CMK (cell line): ENCODE measurements at regions not wholly inside any gene's neighbourhood (a gene's known extent, or its start where the extent isn't known, plus 50 kb on each side); places are given as distances from the start of the nearest gene placed in this dataset.
"Not testable (repeated sequence)": the region's sequence is repeated elsewhere in the genome, so short reads cannot be mapped to it uniquely, and the experiment has no call there.

Experiments
- DNase-seq: peaks from one replicate; pipeline ENCODE4 v3.0.0-alpha.2; 2010; ENCODE audit warnings: low read depth

DNA sequence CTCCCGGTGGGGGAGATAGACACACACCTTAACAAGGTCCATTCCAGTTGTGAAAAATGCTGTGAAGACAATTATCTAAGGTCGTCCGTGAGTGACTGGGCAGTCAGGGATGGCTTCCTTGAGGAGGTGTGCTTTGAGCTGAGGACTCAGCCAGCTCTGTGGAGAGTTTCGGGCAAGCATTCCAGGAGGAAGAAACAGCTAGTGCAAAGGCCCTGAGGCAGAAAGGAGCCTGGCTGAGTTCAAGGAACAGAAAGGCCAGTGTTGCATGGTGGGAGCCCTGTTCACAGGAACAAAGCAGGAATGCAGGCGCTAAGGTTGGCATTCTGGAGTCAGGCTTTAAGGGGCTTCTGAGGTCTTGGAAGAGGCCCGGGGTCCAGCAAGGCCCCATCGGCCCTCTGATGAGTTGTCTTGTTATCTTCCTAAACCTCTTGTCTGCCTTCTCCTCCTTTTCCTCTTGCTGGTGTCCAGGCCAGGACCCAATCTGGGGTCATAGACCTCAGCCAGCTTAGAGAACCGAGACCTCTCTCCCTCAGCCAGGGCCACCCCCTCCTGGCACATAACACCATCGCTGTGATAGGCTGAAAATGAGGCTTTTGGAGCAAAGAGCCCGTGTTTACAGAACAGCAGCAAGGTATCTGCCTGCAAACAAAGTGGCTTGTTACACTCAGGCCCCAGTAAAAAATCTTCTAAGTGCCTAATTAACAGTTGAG, 270.2 kb upstream of the MVB12B start:
- DNase-seq = no peak

- no peak for DNase-seq
These were observed 269.4 kb upstream of the MVB12B start for GRCh38 chr9:126057121-126057825.

- no peak for DNase-seq
These were observed 268.6 kb upstream of the MVB12B start for GRCh38 chr9:126058011-126058531.

- no peak for DNase-seq
These were observed 268.0 kb upstream of the MVB12B start for GRCh38 chr9:126058591-126058990.

GRCh38 chr9:126061575-126061974, 265.1 kb upstream of the MVB12B start:
- DNase-seq = no peak

DNA sequence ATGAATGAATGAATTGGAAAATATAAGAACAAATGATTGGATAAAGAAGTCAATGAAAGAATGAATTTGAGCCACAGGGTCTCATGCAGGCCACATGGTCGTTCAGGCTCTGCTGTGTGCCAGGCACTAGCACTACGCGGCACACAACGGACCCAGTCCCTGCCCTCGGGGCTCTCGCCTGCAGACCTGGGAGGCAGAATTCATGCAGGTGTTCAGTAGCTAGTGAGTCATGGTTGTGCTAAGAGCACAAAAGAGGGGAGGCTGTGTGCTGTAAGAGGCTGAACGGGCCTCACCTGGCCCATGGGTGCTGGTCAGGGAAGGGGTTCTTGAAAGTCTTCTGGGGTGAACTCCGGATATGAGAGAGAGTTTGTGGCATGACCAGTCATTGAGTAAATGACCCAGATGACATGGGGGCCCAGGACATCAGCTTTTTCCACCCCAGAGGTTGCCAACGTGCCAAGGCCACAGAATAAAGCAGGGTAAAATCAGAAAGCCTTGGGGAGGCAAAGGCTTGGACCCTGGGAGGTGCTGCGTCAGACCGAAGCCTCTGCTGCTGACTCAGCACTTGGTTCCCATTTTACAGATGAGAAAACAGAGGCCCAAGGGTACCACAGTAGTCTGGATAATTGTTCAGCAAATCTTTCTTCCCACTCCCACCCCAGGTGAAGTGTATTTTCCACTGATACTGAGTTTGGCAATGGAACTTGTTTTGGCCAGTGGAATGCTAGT, 264.3 kb upstream of the MVB12B start:
- DNase-seq = no peak

- DNase-seq = no peak
These were observed 263.3 kb upstream of the MVB12B start for GRCh38 chr9:126063326-126063725.

- no peak for DNase-seq
These were observed 260.5 kb upstream of the MVB12B start for GRCh38 chr9:126066131-126066530.

GRCh38 chr9:126067031-126067734, 259.4 kb upstream of the MVB12B start:
- DNase-seq = no peak

DNA sequence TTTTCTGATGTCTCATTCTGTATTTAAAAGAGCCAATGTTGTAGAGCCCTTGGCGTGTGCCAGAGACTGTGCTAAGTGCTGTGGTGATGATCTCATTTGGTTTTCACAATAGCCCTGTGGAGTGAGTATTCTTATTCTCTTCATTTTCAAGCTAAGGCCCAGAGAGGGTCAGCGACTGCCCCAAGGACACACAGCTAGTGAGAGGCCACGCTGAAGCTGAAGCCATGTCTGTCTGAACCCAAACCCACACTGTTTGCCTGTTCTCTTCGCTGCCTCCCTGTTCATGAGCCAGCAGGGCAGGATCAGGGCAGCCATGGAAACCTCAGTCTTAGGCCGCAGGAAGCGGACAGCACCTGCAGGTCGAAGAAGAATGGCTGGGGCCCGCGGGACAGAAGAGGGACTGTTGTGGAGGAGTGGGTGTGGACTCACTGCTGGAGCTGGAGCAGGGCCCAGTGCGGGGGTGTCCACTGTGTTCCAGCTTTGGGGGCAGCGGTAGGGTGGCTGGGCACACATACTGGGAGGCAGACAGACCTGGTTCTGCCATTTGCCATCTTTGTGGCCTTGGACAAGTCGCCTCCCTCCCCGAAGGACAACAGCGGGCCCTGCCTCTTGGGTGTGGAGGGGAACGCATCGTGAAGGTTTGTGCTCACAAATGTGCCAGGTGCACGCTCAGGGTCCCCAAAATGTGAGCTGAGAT, 257.9 kb upstream of the MVB12B start:
- DNase-seq = no peak

GRCh38 chr9:126069400-126069955, 257.2 kb upstream of the MVB12B start:
- DNase-seq = no peak

DNA sequence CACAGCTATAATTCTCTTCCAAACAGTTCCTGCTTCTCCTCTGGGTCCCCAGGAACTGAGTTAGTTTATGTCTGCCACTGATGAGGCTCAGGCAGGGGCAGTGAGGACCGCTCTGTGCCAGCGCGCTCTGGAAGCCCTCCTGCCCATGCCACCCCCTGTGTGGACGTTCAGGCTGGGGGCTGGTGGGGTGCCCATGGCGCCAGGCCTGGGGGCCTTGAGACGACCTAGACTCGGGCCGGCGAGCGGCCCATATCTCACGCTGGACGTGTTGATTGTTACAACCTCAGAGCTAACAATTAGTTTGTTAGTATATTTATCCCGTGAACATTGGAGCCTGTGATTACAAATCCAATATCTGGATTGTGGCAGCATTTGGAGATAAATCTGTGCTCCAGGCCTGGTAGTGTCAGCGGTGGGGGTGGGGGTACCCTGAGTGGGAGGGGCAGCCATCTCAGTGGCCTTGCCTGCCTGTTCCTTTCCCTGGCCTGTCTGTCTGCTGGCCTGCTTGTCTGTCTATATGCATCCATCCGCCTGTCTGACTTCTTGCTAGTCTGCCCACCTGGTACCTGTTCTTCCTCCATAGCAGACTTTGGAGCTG, 256.5 kb upstream of the MVB12B start:
- DNase-seq = no peak

DNA sequence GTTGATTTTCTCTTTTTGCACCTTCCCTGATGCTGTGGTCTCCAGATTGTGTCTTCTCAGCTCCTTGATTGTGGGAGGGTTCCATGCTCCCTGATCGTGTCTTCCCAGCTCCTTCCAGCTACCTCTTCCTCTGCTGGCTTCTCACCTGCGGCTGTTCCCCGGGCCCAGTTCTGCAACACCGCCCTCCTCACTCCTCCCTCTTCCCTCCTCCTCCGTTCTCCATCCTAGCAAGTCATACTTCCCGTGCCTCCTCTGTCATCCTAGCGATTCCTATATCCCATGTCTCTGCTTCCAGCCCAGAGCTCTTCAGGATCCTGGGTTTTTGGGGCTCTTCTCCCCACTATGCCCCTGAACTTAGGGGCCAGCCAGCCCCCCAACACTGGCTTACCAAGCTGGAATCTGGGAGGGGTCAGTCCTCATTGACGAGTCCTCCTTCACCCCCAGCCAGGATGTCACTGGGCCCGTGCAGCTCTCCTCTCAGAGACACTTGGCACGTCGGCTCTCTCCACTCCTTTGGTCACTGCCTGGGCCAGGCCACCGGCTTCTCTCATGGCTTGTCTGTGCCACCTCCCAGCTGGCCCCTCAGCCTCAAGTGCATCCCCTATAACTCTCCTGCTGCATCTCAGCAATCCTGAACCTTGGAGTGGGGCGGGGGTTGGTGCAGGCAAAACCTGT, 255.4 kb upstream of the MVB12B start:
- no peak for DNase-seq

DNA sequence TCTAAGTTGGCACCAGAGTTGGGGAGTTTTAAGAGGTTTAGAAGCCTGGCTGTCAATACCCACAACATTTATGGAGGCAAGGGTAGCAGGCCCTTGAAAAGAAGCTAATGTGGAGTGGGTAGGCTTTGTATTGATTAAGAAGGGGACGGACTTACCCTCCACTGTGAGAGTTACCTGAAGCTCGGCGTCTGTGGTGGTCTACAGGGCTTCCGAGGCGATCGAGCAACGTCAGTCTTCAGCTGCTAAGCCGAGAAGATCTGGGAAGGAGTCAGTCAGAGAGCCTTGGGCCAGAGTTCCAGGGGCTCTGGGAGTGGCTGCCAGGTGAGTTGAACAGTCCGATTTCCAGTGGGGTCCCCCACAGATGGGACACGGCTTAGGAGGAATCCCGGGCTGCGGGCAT, 249.0 kb upstream of the MVB12B start:
- not testable (repeated sequence) for DNase-seq

DNA sequence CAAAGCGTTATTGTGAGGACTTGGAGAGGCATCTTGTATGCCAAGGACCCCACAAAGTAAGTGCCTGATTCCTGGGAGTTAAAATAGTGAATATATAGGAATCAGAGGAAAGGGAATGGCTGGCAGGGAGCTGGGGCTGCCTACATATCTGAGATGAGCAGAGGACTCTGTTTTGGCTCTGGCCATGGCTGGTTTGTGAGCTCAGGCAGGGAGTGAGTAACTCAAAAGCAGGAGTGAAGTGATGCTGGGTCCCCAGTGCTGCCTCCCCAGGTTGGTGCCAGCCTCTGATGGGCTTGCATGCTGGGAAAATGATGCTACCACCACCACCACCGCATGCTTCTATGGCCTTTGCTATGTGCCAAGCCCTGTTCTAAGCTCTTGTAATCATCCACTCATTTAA, 246.0 kb upstream of the MVB12B start:
- DNase-seq = no peak

DNA sequence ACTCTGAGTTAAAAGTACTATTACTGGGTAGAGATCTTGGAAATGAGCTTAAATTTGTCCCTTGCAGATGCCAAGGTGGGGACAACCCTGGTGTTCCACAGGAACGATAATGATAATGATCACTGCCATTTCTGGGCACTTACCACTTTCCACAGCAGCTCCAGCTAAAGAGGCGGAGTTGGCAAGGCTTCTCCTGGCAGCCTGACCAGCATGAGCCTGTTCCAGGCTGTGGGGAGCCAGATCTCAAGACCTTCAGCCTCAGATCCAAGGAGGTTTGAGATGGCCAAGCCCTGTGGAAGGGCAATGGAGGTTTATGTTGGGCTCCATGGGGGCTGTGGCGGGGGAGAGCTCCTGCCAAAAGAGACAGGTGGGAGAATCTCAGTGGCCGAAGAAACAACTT, 244.9 kb upstream of the MVB12B start:
- no peak for DNase-seq

DNA sequence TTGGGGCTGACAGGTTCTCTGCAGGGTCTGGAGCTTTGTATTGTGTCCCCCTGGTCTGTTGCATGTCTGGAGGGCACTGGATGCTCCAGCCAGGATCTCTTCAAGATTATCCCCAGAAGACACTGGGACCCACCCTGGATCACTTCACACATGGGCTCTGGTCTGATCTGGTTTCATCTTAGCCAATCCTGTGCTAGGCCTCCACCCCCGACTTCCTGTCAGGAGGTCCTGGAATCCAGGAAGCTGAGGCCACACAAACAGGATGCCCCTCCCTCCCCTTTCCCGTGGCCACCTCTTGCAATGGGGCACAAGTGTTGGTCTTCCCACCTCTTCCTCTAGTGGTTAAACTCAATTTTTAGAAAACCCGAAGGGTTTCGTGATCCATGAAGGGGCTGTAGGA, 242.6 kb upstream of the MVB12B start:
- no peak for DNase-seq

DNA sequence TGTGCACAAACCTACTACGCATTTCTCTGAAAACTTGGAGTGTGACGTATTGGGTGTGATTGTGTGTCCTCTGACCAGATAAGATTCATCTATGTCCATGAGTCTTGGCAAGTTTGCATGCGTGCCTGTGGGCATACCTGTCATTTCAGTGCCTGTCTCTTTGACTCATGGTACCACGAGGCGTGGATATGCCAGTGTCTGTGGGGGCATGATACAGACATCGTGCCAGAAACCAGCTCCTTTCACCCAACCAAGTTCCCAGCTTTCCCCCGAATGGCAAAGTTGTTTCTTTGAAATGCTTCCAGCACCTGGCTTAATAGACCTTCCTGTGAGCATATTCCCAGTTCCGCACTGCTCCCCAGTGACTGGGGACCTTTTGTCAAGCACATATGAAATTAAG, 241.9 kb upstream of the MVB12B start:
- no peak for DNase-seq

DNA sequence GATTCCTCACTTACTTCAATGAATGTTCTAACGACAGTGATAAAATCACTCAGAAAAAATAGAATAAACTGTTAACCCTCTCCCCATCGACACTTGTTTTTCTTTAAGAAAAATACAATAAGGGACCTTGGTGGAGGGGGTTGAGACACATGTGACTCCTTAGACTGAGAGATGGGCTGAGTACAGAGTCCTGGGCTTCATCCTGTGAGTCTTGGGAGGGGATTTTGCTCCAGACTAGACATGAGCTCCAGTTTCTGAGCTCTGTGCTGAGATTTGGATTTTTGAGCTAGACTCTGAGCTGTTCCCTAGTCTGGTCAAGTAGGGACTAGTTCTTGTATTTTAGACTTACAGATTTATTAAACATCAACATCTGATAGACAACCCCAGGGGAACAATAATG, 241.5 kb upstream of the MVB12B start:
- no peak for DNase-seq

DNA sequence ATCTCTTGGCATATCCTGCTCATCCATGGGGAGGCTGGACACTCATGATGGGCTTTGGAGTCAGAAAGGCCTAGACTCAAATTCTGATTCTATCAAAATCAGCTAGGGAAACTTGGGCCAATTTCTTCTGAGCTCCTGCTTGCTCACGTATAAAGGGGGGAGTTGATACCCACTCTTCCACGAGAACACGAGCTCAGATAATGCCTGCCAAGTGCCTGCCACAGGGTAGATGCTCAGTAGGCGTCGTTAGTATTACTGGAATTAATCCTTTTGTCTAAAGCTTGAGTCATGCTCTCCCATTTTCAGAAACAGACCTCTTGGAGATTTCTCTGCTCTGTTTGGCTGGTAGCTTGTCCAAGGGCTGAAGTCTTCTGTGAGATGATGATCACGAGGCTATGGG, 238.3 kb upstream of the MVB12B start:
- DNase-seq = no peak
